Transverse colon (tissue), 4 donors: ENCODE measurements at regions not wholly inside any gene's neighbourhood (a gene's known extent, or its start where the extent isn't known, plus 50 kb on each side); places are given as distances from the start of the nearest gene placed in this dataset.

ENCODE experiments used
- DNase-seq: peaks from one replicate; pipeline ENCODE4 v3.0.0-alpha.2; 2019
- H3K27ac ChIP-seq, 4 donors: fragments of 200-600 bp; sonication (generic); 2 replicates each; pipeline ENCODE4 v1.5.1; 2016 to 2018; ENCODE audit warnings: inconsistent platforms in 4 of 4
- H3K27me3 ChIP-seq: fragments of 200-600 bp; sonication (generic); 2 replicates; pipeline ENCODE4 v1.5.1; 2017; ENCODE audit warnings: inconsistent platforms
- H3K36me3 ChIP-seq, 4 donors: fragments of 200-600 bp; sonication (generic); 2 replicates each; pipeline ENCODE4 v1.5.1; 2017 to 2019; ENCODE audit warnings: inconsistent platforms in 4 of 4
- H3K4me1 ChIP-seq, 4 donors: fragments of 200-600 bp; sonication (generic); 2 replicates each; pipeline ENCODE4 v1.5.1; 2017 to 2020; ENCODE audit warnings: inconsistent platforms in 4 of 4
- H3K4me3 ChIP-seq, 4 donors: fragments of 200-600 bp; sonication (generic); 1 replicate in 1 of 4; 2 replicates in 3 of 4; pipeline versions ENCODE4 v1.5.1 to v1.6.1; 2017 to 2019; ENCODE audit warnings: inconsistent platforms in 4 of 4
- H3K9me3 ChIP-seq, 2 donors: fragments of 200-600 bp; sonication (generic); 2 replicates each; pipeline ENCODE4 v1.5.1; 2017 to 2019; ENCODE audit warnings: inconsistent platforms in 2 of 2
- EP300 ChIP-seq: sonication (generic); formaldehyde crosslinking; IDR thresholded peaks from one replicate; pipeline ENCODE4 v1.6.1; 2017; ENCODE audit warnings: antibody characterized with exemption, low read depth
- POLR2A ChIP-seq: fragments of 450-650 bp; IDR thresholded peaks from one replicate; pipeline ENCODE4 v1.6.1; 2016; ENCODE audit warnings: antibody characterized with exemption, mild to moderate bottlenecking, moderate library complexity
- POLR2AphosphoS5 ChIP-seq, 3 donors: sonication (generic); formaldehyde crosslinking; IDR thresholded peaks; one replicate each; pipeline ENCODE4 v1.6.1; 2016; ENCODE audit warnings: antibody characterized with exemption in 3 of 3
- WGBS, 2 donors: methylation state at CpG; one replicate each; pipeline ENCODE4 v1.1.5; 2018; ENCODE audit warnings: low coverage in 1 of 2; 5-methylcytosine and 5-hydroxymethylcytosine counted together
- in situ Hi-C, 4 donors: fragments of 200-750 bp; cut with MboI; loops; one replicate each; pipeline versions ENCODE4 v1.15.0 to v1.15.1; 2017; ENCODE audit warnings: low sequenced_read_pairs in 3 of 4, low pct_ligation_motif_present in 1 of 4, low pct_unique_long_range_greater_than_20kb in 1 of 4
- intact Hi-C: fragments of 100-400 bp; cut with DNase I; formaldehyde crosslinking; loops from one replicate; pipeline ENCODE4 v1.15.1; 2023; ENCODE audit warnings: low total_unique reads
- TF ChIP-seq, protein P1 (sequence below), 5 experiments: fragments of 200-600 bp in 3 of 5; fragments of 450-650 bp in 2 of 5; sonication (generic) in 3 of 5; IDR thresholded peaks; 1 replicate in 2 of 5; 2 replicates in 3 of 5; pipeline ENCODE4 v1.5.1; 2016 to 2017; ENCODE audit warnings: antibody characterized with exemption in 5 of 5, inconsistent platforms in 3 of 5, mild to moderate bottlenecking in 2 of 5, moderate library complexity in 1 of 5

DNA sequence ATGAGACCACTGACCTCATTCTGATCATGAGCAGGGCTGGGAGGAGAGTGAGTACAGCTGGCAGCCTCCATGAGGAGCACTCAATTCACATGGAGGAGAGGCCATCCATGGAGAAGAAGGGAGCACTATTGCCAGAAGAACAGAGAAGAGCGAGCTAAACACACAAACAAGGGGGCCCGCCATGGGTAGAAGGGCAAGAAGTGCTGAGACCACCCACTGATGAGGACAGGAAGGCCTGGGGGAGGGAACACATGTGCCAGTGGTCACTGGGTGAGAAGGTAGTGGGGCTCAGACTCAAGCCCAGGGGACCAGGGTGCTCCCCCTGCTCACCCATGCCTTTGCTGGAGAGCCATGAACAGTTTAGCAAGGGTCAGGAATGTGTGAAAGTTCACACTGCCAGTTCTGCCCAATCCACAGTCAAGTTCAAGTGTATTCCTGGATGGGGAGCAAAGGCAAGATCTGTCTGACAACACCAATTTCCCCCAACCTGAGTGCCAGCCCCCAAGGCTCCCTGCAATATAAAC is 57.7 kb downstream of the TTC32 start:
- Histone ChIP-seq H3K27ac (no peak overlapping the region), H3K36me3 (no peaks in the 10 kb centered on the region), H3K27me3 (no peaks in the 10 kb centered on the region), H3K4me3 (no peak overlapping the region), H3K9me3 (no peaks in the 10 kb centered on the region), H3K4me1 (no peaks in the 10 kb centered on the region)
- WGBS, 2 donors = 89 to 100% methylated on average over 1 to 2 of the region's 2 CpGs
- no peak for TF ChIP-seq POLR2AphosphoS5 (IDR thresholded peaks at IDR 0.05)
- TF ChIP-seq, protein P1, sequence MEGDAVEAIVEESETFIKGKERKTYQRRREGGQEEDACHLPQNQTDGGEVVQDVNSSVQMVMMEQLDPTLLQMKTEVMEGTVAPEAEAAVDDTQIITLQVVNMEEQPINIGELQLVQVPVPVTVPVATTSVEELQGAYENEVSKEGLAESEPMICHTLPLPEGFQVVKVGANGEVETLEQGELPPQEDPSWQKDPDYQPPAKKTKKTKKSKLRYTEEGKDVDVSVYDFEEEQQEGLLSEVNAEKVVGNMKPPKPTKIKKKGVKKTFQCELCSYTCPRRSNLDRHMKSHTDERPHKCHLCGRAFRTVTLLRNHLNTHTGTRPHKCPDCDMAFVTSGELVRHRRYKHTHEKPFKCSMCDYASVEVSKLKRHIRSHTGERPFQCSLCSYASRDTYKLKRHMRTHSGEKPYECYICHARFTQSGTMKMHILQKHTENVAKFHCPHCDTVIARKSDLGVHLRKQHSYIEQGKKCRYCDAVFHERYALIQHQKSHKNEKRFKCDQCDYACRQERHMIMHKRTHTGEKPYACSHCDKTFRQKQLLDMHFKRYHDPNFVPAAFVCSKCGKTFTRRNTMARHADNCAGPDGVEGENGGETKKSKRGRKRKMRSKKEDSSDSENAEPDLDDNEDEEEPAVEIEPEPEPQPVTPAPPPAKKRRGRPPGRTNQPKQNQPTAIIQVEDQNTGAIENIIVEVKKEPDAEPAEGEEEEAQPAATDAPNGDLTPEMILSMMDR (IDR thresholded peaks at IDR 0.05) = no peak
- TF ChIP-seq POLR2A = no peak
- no peak for TF ChIP-seq EP300
- in situ Hi-C loops (no loop called here), intact Hi-C loops (no loop called here)
- no peak for DNase-seq

GRCh38 chr2:19841918-19842693 is 59.7 kb downstream of the TTC32 start:
- Histone ChIP-seq H3K4me1 (no peaks in the 10 kb centered on the region), H3K4me3 (no peak overlapping the region), H3K9me3 (no peaks in the 10 kb centered on the region), H3K36me3 (no peaks in the 10 kb centered on the region), H3K27ac (no peak overlapping the region), H3K27me3 (peaks cover 3% of the 10 kb centered on the region)
- intact Hi-C loops (no loop called here), in situ Hi-C loops (no loop called here)
- DNase-seq = no peak
- 84 to 90% methylated on average over 4 to 9 of the region's 9 CpGs for WGBS, 2 donors
- no peak for TF ChIP-seq POLR2AphosphoS5 (IDR thresholded peaks at IDR 0.05)

- in situ Hi-C loops (no loop called here), intact Hi-C loops (no loop called here)
- TF ChIP-seq, protein P1 (IDR thresholded peaks at IDR 0.05) = no peak
- no peak for TF ChIP-seq POLR2AphosphoS5 (IDR thresholded peaks at IDR 0.05)
- TF ChIP-seq EP300 = no peak
- TF ChIP-seq POLR2A = no peak
- Histone ChIP-seq H3K4me1 (peaks cover 0 to 11% (median 0%) of the 10 kb centered on the region in 4 donors), H3K27ac (no peak overlapping the region), H3K9me3 (no peaks in the 10 kb centered on the region), H3K36me3 (no peaks in the 10 kb centered on the region), H3K27me3 (peaks cover 3% of the 10 kb centered on the region), H3K4me3 (no peak overlapping the region)
- WGBS, 2 donors = 82% methylated on average over 8 of the region's 8 CpGs
- no peak for DNase-seq
These were observed 62.3 kb downstream of the TTC32 start for GRCh38 chr2:19839438-19839837.

DNA sequence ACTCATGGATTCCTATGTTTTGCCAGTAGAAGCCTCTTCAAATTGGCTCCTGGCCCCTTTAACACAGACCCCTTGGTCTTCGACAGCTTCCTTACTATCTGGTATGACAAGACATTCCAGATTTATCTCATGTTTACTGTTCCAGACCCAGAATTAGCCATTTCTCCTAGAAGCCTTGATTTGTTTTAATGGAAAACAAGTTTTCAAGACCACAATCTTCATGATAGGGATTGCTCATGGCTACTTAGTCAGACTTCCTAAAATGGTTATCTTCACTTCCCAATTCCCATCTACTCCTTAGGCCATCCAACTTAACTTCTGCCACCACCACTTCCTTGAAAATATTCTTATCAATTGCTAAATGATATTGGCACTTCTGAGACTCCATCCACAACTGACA is 63.2 kb downstream of the TTC32 start:
- intact Hi-C loops (no loop called here), in situ Hi-C loops (no loop called here)
- WGBS, 2 donors = 65 to 92% methylated on average over 1 of the region's 1 CpG
- H3K36me3 ChIP-seq = no peaks in the 10 kb centered on the region
- no peak for DNase-seq
- no peaks in the 10 kb centered on the region for H3K9me3 ChIP-seq
- peaks cover 0 to 11% (median 0%) of the 10 kb centered on the region in 4 donors for H3K4me1 ChIP-seq
- TF ChIP-seq POLR2A (no peak), EP300 (no peak), POLR2AphosphoS5 (IDR thresholded peaks at IDR 0.05) (no peak)
- TF ChIP-seq, protein P1 (IDR thresholded peaks at IDR 0.05) = no peak
- H3K27ac ChIP-seq = no peak overlapping the region
- H3K4me3 ChIP-seq = no peak overlapping the region
- H3K27me3 ChIP-seq = peaks cover 3% of the 10 kb centered on the region
